ENCODE measurements at regions not wholly inside any gene's neighbourhood (a gene's known extent, or its start where the extent isn't known, plus 50 kb on each side); places are given as distances from the start of the nearest gene placed in this dataset.

- Histone ChIP-seq H3K9me3 (ENCODE audit: low read depth) (no peaks in the 10 kb centered on the region), H4K20me1 (ENCODE audit: insufficient read depth) (no peaks in the 10 kb centered on the region), H3K4me2 (ENCODE audit: unreplicated experiment) (no peak overlapping the region), H2AFZ (no peak overlapping the region), H3K9me2 (ENCODE audit: insufficient read depth) (no peaks in the 10 kb centered on the region), H3K36me3 (ENCODE audit: low read depth) (no peaks in the 10 kb centered on the region), H3K27me3 (replicated peaks; ENCODE audit: insufficient read depth) (no peaks in the 10 kb centered on the region), H3F3A (ENCODE audit: insufficient read depth) (no peaks in the 10 kb centered on the region), H3K79me2 (ENCODE audit: insufficient read depth) (no peaks in the 10 kb centered on the region), H3K27ac (no peak overlapping the region), H3K9ac (no peak overlapping the region), H3K4me1 (ENCODE audit: insufficient read depth) (no peaks in the 10 kb centered on the region), H3K4me3 (no peak overlapping the region)
- no peak for DNase-seq
- TF ChIP-seq EZH2phosphoT487 (IDR thresholded peaks at IDR 0.05; ENCODE audit: insufficient read depth, low read depth) = no peak
- TF ChIP-seq EZH2 (IDR thresholded peaks at IDR 0.05; ENCODE audit: insufficient read depth, poor library complexity, severe bottlenecking) = no peak
- 34 to 39% methylated on average over 5 of the region's 5 CpGs for WGBS, 2 experiments (ENCODE audit: low coverage in 1 of 2, low lambda C conversion rate in 2 of 2, missing lambda C conversion rate in 2 of 2)
- in situ Hi-C loops (cut with MboI) = no loop called here
Observed at GRCh38 chr12:126454581-126454980, 1389.3 kb downstream of the AACS start.

- Histone ChIP-seq H3K4me2 (ENCODE audit: unreplicated experiment) (no peak overlapping the region), H3F3A (ENCODE audit: insufficient read depth) (no peaks in the 10 kb centered on the region), H3K4me1 (ENCODE audit: insufficient read depth) (no peaks in the 10 kb centered on the region), H3K27ac (no peak overlapping the region), H3K4me3 (no peak overlapping the region), H3K36me3 (ENCODE audit: low read depth) (no peaks in the 10 kb centered on the region), H3K9me2 (ENCODE audit: insufficient read depth) (no peaks in the 10 kb centered on the region), H3K27me3 (replicated peaks; ENCODE audit: insufficient read depth) (no peaks in the 10 kb centered on the region), H3K9ac (no peak overlapping the region), H3K9me3 (ENCODE audit: low read depth) (no peaks in the 10 kb centered on the region), H3K79me2 (ENCODE audit: insufficient read depth) (no peaks in the 10 kb centered on the region), H2AFZ (no peak overlapping the region), H4K20me1 (ENCODE audit: insufficient read depth) (no peaks in the 10 kb centered on the region)
- TF ChIP-seq EZH2 (IDR thresholded peaks at IDR 0.05; ENCODE audit: insufficient read depth, poor library complexity, severe bottlenecking) (no peak), EZH2phosphoT487 (IDR thresholded peaks at IDR 0.05; ENCODE audit: insufficient read depth, low read depth) (no peak)
- in situ Hi-C loops (cut with MboI) = no loop called here
- 51 to 57% methylated on average over 12 to 13 of the region's 13 CpGs for WGBS, 2 experiments (ENCODE audit: low coverage in 1 of 2, low lambda C conversion rate in 2 of 2, missing lambda C conversion rate in 2 of 2)
- DNase-seq = no peak
Observed at GRCh38 chr12:126457776-126458175, 1392.5 kb downstream of the AACS start.

GRCh38 chr12:126464153-126464552, 1398.9 kb downstream of the AACS start:
- Histone ChIP-seq H3K36me3 (ENCODE audit: low read depth) (no peaks in the 10 kb centered on the region), H3K9me3 (ENCODE audit: low read depth) (no peaks in the 10 kb centered on the region), H3K27me3 (replicated peaks; ENCODE audit: insufficient read depth) (no peaks in the 10 kb centered on the region), H3K9me2 (ENCODE audit: insufficient read depth) (no peaks in the 10 kb centered on the region), H3K4me3 (no peak overlapping the region), H3K27ac (no peak overlapping the region), H3K4me1 (ENCODE audit: insufficient read depth) (no peaks in the 10 kb centered on the region), H3K4me2 (ENCODE audit: unreplicated experiment) (no peak overlapping the region), H3K9ac (no peak overlapping the region), H3F3A (ENCODE audit: insufficient read depth) (no peaks in the 10 kb centered on the region), H3K79me2 (ENCODE audit: insufficient read depth) (no peaks in the 10 kb centered on the region), H4K20me1 (ENCODE audit: insufficient read depth) (no peaks in the 10 kb centered on the region), H2AFZ (no peak overlapping the region)
- no peak for DNase-seq
- no peak for TF ChIP-seq EZH2 (IDR thresholded peaks at IDR 0.05; ENCODE audit: insufficient read depth, poor library complexity, severe bottlenecking)
- no peak for TF ChIP-seq EZH2phosphoT487 (IDR thresholded peaks at IDR 0.05; ENCODE audit: insufficient read depth, low read depth)
- in situ Hi-C loops (cut with MboI) = no loop called here
- 36 to 43% methylated on average over 5 of the region's 5 CpGs for WGBS, 2 experiments (ENCODE audit: low coverage in 1 of 2, low lambda C conversion rate in 2 of 2, missing lambda C conversion rate in 2 of 2)

GRCh38 chr12:126469211-126469610, 1404.0 kb downstream of the AACS start:
- Histone ChIP-seq H3K9me3 (ENCODE audit: low read depth) (peaks cover 2% of the 10 kb centered on the region), H3K4me1 (ENCODE audit: insufficient read depth) (no peaks in the 10 kb centered on the region), H3K4me2 (ENCODE audit: unreplicated experiment) (no peak overlapping the region), H3K27me3 (replicated peaks; ENCODE audit: insufficient read depth) (no peaks in the 10 kb centered on the region), H3F3A (ENCODE audit: insufficient read depth) (no peaks in the 10 kb centered on the region), H3K4me3 (no peak overlapping the region), H4K20me1 (ENCODE audit: insufficient read depth) (no peaks in the 10 kb centered on the region), H3K9me2 (ENCODE audit: insufficient read depth) (no peaks in the 10 kb centered on the region), H3K79me2 (ENCODE audit: insufficient read depth) (no peaks in the 10 kb centered on the region), H3K9ac (no peak overlapping the region), H3K36me3 (ENCODE audit: low read depth) (no peaks in the 10 kb centered on the region), H2AFZ (no peak overlapping the region), H3K27ac (no peak overlapping the region)
- WGBS, 2 experiments (ENCODE audit: low coverage in 1 of 2, low lambda C conversion rate in 2 of 2, missing lambda C conversion rate in 2 of 2) = 27 to 28% methylated on average over 2 of the region's 2 CpGs
- in situ Hi-C loops (cut with MboI) = no loop called here
- TF ChIP-seq EZH2 (IDR thresholded peaks at IDR 0.05; ENCODE audit: insufficient read depth, poor library complexity, severe bottlenecking) = no peak
- no peak for TF ChIP-seq EZH2phosphoT487 (IDR thresholded peaks at IDR 0.05; ENCODE audit: insufficient read depth, low read depth)
- no peak for DNase-seq

GRCh38 chr12:126474703-126475102, 1409.5 kb downstream of the AACS start:
- Histone ChIP-seq H3K9me2 (ENCODE audit: insufficient read depth) (no peaks in the 10 kb centered on the region), H3K4me3 (no peak overlapping the region), H4K20me1 (ENCODE audit: insufficient read depth) (no peaks in the 10 kb centered on the region), H3K27ac (no peak overlapping the region), H3K4me2 (ENCODE audit: unreplicated experiment) (no peak overlapping the region), H3F3A (ENCODE audit: insufficient read depth) (no peaks in the 10 kb centered on the region), H3K9me3 (ENCODE audit: low read depth) (peaks cover 2% of the 10 kb centered on the region), H3K4me1 (ENCODE audit: insufficient read depth) (no peaks in the 10 kb centered on the region), H3K79me2 (ENCODE audit: insufficient read depth) (no peaks in the 10 kb centered on the region), H3K9ac (no peak overlapping the region), H3K36me3 (ENCODE audit: low read depth) (no peaks in the 10 kb centered on the region), H2AFZ (no peak overlapping the region), H3K27me3 (replicated peaks; ENCODE audit: insufficient read depth) (no peaks in the 10 kb centered on the region)
- DNase-seq = no peak
- WGBS, 2 experiments (ENCODE audit: low coverage in 1 of 2, low lambda C conversion rate in 2 of 2, missing lambda C conversion rate in 2 of 2) = 34 to 46% methylated on average over 3 of the region's 3 CpGs
- TF ChIP-seq EZH2phosphoT487 (IDR thresholded peaks at IDR 0.05; ENCODE audit: insufficient read depth, low read depth) (no peak), EZH2 (IDR thresholded peaks at IDR 0.05; ENCODE audit: insufficient read depth, poor library complexity, severe bottlenecking) (no peak)
- in situ Hi-C loops (cut with MboI) = no loop called here

All from GM23248 (cell line).